ENCODE measurements at regions not wholly inside any gene's neighbourhood (a gene's known extent, or its start where the extent isn't known, plus 50 kb on each side); places are given as distances from the start of the nearest gene placed in this dataset.
A peak's percentile ranks its signal among the peaks of the same experiment; 100 is the strongest.
"Not testable (repeated sequence)": the region's sequence is repeated elsewhere in the genome, so short reads cannot be mapped to it uniquely, and the experiment has no call there.

- DNase-seq: no peak
These were observed 772.7 kb downstream of the PRELID2 start for GRCh38 chr5:145062280-145063062.

DNA sequence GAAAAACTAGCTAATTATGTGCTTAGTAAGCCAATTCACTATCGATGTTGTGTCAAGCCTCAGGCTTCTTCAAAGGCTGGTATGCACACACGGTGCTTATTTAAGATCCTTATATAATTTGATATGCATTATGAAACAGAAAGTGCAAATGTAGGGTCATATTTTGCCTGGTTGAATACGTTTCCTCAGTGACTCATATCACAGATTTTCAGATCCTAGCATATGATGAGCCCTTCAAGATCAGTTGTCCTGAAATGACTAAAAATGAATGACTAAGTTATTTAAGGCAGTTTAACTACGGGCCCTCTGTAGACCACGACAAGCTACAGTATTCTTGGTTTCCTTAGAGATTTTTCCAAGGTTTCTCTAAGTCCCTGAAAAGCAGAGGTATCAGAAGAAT lies 778.3 kb downstream of the PRELID2 start:
- no peak for DNase-seq

DNA sequence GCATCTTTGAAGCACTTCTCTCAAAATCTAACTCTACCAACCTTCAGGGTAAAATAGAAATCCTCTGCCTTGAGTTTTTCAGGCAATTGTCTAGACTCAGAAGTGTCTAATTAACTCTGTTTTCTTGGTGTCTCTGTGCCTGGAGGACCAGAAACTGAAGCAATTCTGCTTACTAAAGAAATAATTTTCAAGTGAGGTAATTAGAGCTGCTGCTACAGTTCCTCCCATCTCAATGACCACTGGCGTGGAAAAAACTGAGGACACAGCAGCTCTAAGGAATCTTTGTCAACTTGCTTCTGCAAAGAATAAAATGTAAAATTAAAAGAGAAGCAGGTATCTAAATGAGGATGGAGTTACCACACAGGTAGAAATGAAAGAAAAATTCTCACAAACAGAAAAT lies 785.0 kb downstream of the PRELID2 start:
- no peak for DNase-seq

- DNase-seq: no peak
These were observed 790.2 kb downstream of the PRELID2 start for GRCh38 chr5:145044970-145045369.

GRCh38 chr5:145028626-145029025 lies 806.5 kb downstream of the PRELID2 start:
- DNase-seq: no peak

GRCh38 chr5:145027286-145027685 lies 807.9 kb downstream of the PRELID2 start:
- no peak for DNase-seq

GRCh38 chr5:145025775-145026174 lies 809.4 kb downstream of the PRELID2 start:
- DNase-seq: no peak

DNA sequence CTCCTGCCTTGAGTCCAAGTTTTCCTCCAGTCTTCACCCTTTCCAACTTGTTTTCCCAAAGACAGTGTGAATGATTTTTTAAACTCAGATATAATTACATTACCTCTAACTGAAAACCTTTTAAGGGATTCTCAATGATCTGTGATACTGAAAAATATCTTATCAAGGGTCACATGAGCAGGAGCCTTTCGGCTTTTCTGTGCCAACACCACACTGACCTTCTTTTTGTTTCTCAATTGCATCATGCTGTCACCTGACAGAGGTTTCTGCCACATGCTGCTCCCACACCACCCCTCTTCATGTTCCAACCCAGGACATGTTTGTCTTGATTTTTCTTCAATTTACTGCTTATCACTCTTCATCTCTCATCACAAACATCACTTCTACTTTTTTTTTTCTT lies 820.0 kb downstream of the PRELID2 start:
- no peak for DNase-seq

DNA sequence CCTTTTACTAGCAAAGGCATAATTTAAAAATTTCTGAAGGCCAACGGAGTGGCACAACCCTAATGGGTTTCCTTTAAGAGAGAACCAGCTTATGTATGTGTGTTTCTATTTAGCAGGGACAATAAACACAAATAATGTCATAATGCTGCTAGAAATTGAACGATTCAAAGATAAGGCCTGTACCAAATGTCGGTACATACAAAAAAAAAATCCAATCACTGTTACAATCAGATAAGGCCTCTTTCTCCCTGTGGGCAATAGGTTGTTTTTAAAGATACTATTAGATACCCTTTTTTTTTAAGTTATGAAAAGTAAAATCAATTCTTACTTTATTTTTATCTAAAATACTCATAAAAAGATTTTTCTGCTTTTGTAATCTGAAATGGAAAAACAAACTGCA lies 821.0 kb downstream of the PRELID2 start:
- DNase-seq: no peak

- no peak for DNase-seq
These were observed 824.3 kb downstream of the PRELID2 start for GRCh38 chr5:145010834-145011233.

DNA sequence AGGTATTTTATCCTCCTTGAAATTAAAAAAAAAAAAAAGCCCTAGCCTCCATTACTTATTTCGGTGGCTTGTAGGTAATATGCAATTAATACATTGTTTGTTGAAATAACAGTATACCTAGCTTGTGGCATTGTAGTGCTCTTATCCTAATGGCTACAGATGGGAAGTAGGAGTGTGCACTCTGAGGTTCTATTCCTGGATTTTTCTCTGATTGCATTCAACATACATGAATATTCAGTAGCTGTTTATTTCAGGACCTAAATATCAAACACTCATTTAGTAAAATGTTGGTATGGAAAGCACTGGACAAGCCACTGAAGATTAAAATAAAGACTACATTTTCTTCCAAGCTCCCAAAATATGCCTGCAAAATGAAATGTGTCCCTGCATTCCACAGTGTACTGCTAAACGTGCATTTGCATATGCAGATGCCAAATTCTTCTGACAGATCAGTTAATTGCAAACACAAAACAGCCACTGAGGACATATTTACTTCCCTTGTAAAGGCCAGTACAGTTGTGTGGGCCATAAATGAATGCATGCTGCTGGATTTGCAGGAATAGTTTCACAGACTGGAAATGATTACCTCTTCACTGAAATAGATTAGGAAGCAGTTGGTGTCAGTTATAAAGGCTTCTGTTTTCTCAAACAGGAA lies 826.1 kb downstream of the PRELID2 start:
- DNase-seq: no peak

DNA sequence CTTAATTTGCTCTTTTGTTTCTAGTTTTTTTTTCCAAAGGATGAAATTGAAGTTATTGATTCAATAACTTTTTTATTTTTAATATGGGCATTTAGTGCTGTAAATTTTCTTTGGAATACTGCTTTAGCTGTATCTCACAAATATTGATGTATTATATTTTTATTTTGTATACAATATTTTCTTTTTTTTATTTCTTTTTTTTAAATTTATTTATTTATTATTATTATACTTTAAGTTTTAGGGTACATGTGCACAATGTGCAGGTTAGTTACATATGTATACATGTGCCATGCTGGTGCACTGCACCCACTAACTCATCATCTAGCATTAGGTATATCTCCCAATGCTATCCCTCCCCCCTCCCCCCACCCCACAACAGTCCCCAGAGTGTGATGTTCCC lies 823.7 kb downstream of the KCTD16 start:
- not testable (repeated sequence) for DNase-seq

GRCh38 chr5:144983101-144983500 lies 812.4 kb downstream of the KCTD16 start:
- DNase-seq: no peak

DNA sequence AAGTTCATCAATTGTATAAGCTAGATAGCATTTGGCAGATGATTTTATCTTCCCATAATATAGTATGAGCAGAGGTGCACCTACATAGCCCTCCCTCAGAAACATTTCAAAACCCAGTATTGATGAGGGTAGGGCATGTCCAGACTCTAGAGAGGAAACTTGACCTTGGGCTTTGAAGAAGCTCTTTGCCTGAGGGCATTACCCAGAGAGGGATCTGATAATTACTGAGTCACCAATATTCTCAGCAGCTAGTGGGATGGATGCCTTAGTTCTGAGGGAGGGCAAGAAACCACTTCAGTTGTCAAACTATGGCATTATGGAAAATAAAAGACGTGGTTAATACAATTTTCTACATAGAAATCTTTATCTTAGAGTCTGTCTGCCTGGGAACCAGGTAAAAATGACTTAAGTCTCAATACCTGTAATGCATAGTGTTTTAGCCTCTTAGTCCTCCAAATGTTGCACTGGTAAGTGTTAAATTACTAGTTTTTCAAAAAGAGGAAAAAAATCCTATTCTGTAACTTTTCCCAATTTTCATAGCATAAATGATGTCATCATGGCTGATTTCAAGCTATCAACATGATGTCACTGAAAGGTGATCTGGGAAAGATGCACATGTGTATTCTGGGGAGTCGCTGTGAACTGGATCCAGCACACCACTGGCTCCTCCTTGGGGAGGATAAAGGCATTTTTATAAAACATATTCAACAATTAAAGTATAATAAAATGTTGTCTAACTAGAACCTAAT lies 809.0 kb downstream of the KCTD16 start:
- DNase-seq: no peak

DNA sequence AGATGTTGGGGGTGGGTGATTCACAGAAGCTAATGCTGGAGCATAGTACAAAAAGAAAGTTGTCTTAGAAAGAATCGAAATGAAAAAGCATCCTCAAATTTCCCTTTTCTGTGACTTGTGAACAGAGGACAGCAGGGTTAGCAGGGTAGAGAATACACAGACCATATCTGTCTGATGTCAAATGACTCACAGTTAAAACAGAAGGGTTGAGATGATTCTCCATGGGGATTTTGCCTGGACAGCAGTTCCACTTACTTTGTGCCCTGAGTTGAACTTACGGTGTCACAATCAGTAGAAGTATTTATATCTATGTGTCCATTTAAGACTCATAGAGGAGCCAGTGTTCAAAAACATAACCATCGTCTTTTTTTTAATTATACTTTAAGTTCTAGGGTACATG lies 801.6 kb downstream of the KCTD16 start:
- no peak for DNase-seq

DNA sequence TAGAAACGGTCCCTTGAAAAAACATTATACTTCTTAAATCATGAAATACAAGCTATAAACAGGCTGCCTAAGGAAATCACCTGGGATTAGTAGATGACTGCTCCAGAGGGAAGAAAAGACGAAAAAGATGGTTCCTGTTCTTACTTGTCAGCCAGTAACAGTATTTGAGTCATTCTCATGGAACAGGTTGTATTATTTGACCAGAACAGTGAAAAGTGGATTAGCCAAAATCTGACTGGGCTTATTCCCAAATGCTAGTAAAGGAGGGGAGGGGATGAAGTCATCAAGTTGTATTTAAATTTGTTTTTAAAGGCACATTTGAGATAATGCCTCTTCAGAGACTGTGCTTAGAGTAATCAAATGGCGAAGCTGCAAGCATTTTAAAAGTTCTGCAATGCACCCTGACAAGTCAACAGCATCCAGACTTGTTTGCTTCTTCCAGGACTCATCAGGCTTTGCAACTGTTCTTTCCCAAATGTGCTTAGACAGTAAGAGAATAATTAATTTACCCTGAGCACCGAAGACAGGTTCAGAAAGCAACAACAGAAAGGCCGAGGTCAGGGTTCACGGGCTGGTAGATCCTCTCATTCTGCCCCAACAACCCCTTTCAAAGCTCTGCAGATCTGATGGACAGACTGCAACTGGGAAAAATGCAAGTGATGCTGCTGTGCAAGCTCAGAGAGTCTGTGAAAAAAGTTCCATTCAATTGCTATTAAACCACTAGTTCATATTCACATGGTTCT lies 800.6 kb downstream of the KCTD16 start:
- DNase-seq: peak; percentile 57

- no peak for DNase-seq
These were observed 789.6 kb downstream of the KCTD16 start for GRCh38 chr5:144960296-144960695.

DNA sequence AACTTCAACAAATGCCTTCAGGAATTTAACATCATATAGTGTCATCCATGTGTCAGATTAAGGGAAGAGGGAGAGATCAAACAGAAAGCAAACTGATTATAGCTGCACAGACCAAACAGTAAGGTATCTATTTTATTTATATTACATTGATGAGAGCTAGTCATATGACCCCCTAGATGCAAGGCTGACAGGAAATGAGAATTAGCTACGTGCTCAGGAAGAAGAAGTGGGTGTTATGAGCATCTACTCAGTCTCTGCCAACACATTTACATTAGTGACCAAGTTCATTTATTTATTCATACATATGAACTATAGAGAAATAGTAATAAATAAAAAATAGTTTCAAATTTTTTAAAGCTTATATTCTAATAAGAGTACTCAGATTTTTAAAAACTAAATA lies 787.3 kb downstream of the KCTD16 start:
- no peak for DNase-seq

- no peak for DNase-seq
These were observed 780.3 kb downstream of the KCTD16 start for GRCh38 chr5:144950996-144951395.

DNA sequence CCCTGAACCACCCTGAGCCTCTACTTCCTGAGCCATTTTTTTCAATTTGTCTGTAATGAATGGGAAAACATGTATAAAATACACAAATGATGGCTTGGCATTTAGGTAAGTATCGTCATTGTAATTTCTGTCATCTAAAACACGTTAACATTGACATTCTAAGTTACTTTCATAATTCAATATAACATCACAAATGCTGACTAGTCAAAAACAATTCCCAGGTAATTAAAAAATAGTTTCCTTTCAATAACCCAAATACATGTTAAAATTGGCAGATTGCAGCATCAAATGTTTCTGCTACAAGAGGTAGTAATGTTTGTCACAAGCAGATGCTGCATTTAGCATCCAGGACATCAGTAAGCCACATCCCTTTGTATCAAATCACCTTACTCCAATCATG lies 776.4 kb downstream of the KCTD16 start:
- no peak for DNase-seq

DNA sequence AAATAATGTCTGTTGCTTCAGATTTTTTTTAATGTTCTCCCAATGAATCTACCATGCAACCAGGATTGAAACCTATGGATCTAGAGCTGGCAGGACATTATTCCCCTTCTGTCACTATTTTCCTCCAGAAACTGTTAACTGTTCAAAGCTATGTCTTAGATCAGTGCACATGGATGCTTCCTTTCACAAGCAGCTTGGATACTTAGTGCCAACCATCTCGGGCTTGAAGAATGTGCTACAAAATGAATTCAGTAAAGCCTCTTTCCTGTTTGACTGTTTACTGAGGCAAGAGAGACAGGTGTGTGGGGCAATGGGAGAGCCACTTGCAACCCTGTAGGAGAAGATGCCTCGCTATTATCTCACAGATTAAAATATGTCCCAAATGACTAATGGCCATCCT lies 774.8 kb downstream of the KCTD16 start:
- DNase-seq: no peak

DNA sequence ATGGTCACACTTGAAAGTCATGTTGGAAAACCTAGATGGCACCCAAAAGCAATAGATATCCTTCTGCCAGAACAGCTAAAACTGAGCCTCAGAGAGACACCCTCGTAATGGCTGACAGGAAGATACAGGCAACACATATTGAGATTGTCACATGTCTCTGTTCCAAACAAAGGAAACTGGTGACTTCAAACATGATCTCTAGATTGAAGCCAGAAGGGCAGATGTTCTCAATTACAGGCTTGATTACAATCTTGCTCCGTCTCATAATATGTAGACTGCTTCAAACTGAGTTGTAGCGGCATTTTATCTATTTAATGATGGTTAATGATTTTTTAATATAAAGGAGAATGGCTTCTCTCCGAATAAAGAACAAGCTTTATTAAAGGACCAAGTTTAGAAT lies 774.3 kb downstream of the KCTD16 start:
- DNase-seq: no peak

- DNase-seq: no peak
These were observed 770.3 kb downstream of the KCTD16 start for GRCh38 chr5:144941004-144941403.

All from NCI-H82 (cell line).